HepG2 (cell line): ENCODE measurements at regions not wholly inside any gene's neighbourhood (a gene's known extent, or its start where the extent isn't known, plus 50 kb on each side); places are given as distances from the start of the nearest gene placed in this dataset.

Experiments
- ATAC-seq: fragments of 200-7000 bp; cut with Tn5 transposase; 3 replicates; pipeline ENCODE4 v1.9.1; 2020; ENCODE audit warnings: mild to moderate bottlenecking, moderate library complexity
- BruUV-seq: library from RNA; stranded (reverse); fragments of 400-500 nt; replicated peaks from 2 replicates; lab custom pipeline; 2021; lab: Mats Ljungman, UMichigan
- CTCF ChIA-PET: fragments of 300-600 bp; formaldehyde crosslinking; extraction: SDS; loops from one replicate; lab custom pipeline; 2021; ENCODE audit warnings: low total read pairs, inconsistent platforms, low intra/inter-chr PET ratio; lab: Yijun Ruan, JAX
- POLR2A ChIA-PET: fragments of 350-600 bp; sonication (Branson Sonifier 250); formaldehyde crosslinking; loops from one replicate; lab custom pipeline; 2020; ENCODE audit warnings: antibody characterized with exemption, inconsistent platforms; lab: Yijun Ruan, JAX
- DNase-seq: peaks from one replicate; pipeline ENCODE4 v3.0.0-alpha.2; 2015; ENCODE audit warnings: low spot score
- FAIRE-seq: peaks from 3 replicates; lab custom pipeline; 2011; peaks lifted over from hg19 to GRCh38; lab: Jason Lieb, UNC
- H2AFZ ChIP-seq: one replicate; pipeline ENCODE4 v1.6.1; 2011; ENCODE audit warnings: low read length, inconsistent platforms
- H3K27ac ChIP-seq: fragments of 300-600 bp; 3 replicates; pipeline ENCODE4 v1.8.0; 2011; ENCODE audit warnings: mixed run types, mild to moderate bottlenecking, mixed read lengths, low read length, inconsistent platforms; ENCODE audit not compliant: insufficient read depth; ENCODE audit errors: extremely low read length
- H3K27me3 ChIP-seq, 2 experiments: fragments of 200-600 bp in 1 of 2; 2 replicates in 1 of 2; 3 replicates in 1 of 2; pipeline versions ENCODE4 v1.6.0 to v1.8.0; 2011; ENCODE audit warnings: low read length in 2 of 2, mild to moderate bottlenecking in 2 of 2, moderate library complexity in 2 of 2, inconsistent platforms in 1 of 2; ENCODE audit not compliant: insufficient read depth in 2 of 2, control insufficient read depth in 1 of 2
- H3K36me3 ChIP-seq, 2 experiments: fragments of 200-600 bp in 1 of 2; replicated peaks in 1 of 2; 2 replicates in 1 of 2; 3 replicates in 1 of 2; pipeline versions ENCODE4 v1.5.1 to v1.8.0; 2011; ENCODE audit warnings: low read length in 2 of 2, inconsistent platforms in 1 of 2; ENCODE audit not compliant: insufficient read depth in 2 of 2, control insufficient read depth in 1 of 2
- H3K4me1 ChIP-seq: 2 replicates; pipeline ENCODE4 v1.5.1; 2012; ENCODE audit warnings: low read length, inconsistent platforms; ENCODE audit not compliant: insufficient read depth
- H3K4me2 ChIP-seq: 2 replicates; pipeline ENCODE4 v1.6.0; 2011; ENCODE audit warnings: low read depth, low read length, inconsistent platforms
- H3K4me3 ChIP-seq, 3 experiments: fragments of 200-600 bp in 1 of 3; sonication (generic), shearing (Covaris generic) in 1 of 3; replicated peaks in 1 of 3; 2 replicates each; pipeline ENCODE4 v1.5.1; 2011 to 2016; ENCODE audit warnings: low read length in 3 of 3, inconsistent platforms in 2 of 3, low read depth in 2 of 3, mild to moderate bottlenecking in 2 of 3, control low read depth in 1 of 3, mixed read lengths in 1 of 3; ENCODE audit not compliant: insufficient read depth in 1 of 3
- H3K79me2 ChIP-seq: one replicate; pipeline ENCODE4 v1.6.1; 2011; ENCODE audit warnings: low read length, inconsistent platforms; ENCODE audit not compliant: insufficient read depth
- H3K9ac ChIP-seq: 2 replicates; pipeline ENCODE4 v1.6.0; 2011; ENCODE audit warnings: mild to moderate bottlenecking, low read depth, low read length, inconsistent platforms; ENCODE audit not compliant: insufficient read depth
- H3K9me3 ChIP-seq: 2 replicates; pipeline ENCODE4 v1.5.1; 2012; ENCODE audit warnings: mild to moderate bottlenecking, low read length
- H4K20me1 ChIP-seq: 2 replicates; pipeline ENCODE4 v1.6.0; 2011; ENCODE audit warnings: inconsistent platforms, mild to moderate bottlenecking, low read length, moderate library complexity; ENCODE audit not compliant: insufficient read depth
- CEBPB ChIP-seq: IDR thresholded peaks from 2 replicates; pipeline ENCODE4 v1.6.1; 2011; ENCODE audit warnings: low read depth, low read length, improper control_type of control experiment, borderline replicate concordance
- PRPF4 ChIP-seq: fragments of 200-400 bp; formaldehyde crosslinking; IDR thresholded peaks from 2 replicates; pipeline ENCODE4 v1.6.1; 2016; ENCODE audit warnings: low read length, low read depth; ENCODE audit not compliant: poor library complexity, severe bottlenecking
- SETDB1 ChIP-seq: sonication (generic); formaldehyde crosslinking; IDR thresholded peaks from 2 replicates; pipeline ENCODE4 v1.5.1; 2020; ENCODE audit warnings: missing genetic modification reagents, mild to moderate bottlenecking, borderline replicate concordance
- SRSF4 ChIP-seq: fragments of 200-400 bp; formaldehyde crosslinking; IDR thresholded peaks from one replicate; pipeline ENCODE4 v1.6.1; 2018; ENCODE audit warnings: mild to moderate bottlenecking, low read depth, low read length, moderate library complexity; ENCODE audit not compliant: poor library complexity, severe bottlenecking
- TEAD3 ChIP-seq: optimal IDR thresholded peaks from 2 replicates; pipeline ENCODE3; 2016; ENCODE audit warnings: borderline replicate concordance
- TGIF2 ChIP-seq: IDR thresholded peaks from 2 replicates; pipeline ENCODE4 v1.6.1; 2016; ENCODE audit warnings: control low read depth, missing compliant biosample characterization
- U2AF2 ChIP-seq: fragments of 200-400 bp; formaldehyde crosslinking; IDR thresholded peaks from 2 replicates; pipeline ENCODE4 v1.6.1; 2017; ENCODE audit warnings: low read depth, mild to moderate bottlenecking, low read length
- ZNF350 ChIP-seq: sonication (generic); formaldehyde crosslinking; IDR thresholded peaks from 2 replicates; pipeline ENCODE4 v1.4.0; 2020; ENCODE audit warnings: mild to moderate bottlenecking, low read depth, missing genetic modification reagents, borderline replicate concordance
- in situ Hi-C: cut with HindIII; loops from 2 replicates; pipeline ENCODE4 v1.10.0; 2017; ENCODE audit warnings: low pct_unique_long_range_greater_than_20kb; ENCODE audit not compliant: extremely low pct_ligation_motif_present
- intact Hi-C: fragments of 100-400 bp; cut with micrococcal nuclease; formaldehyde crosslinking; loops from one replicate; pipeline ENCODE4 v1.10.0; 2022; ENCODE audit not compliant: unreplicated experiment
- TF ChIP-seq, protein P1 (sequence below): sonication (generic); formaldehyde crosslinking; IDR thresholded peaks from 2 replicates; pipeline ENCODE4 v1.5.0; 2020; ENCODE audit warnings: missing genetic modification reagents
- TF ChIP-seq, protein P2 (sequence below): sonication (generic); formaldehyde crosslinking; IDR thresholded peaks from 2 replicates; pipeline ENCODE4 v1.8.0; 2022; ENCODE audit warnings: low read depth, missing genetic modification reagents
- TF ChIP-seq, protein P3 (sequence below): sonication (generic); formaldehyde crosslinking; IDR thresholded peaks from 2 replicates; pipeline ENCODE4 v1.9.0; 2022; ENCODE audit warnings: low read depth, missing genetic modification reagents

DNA sequence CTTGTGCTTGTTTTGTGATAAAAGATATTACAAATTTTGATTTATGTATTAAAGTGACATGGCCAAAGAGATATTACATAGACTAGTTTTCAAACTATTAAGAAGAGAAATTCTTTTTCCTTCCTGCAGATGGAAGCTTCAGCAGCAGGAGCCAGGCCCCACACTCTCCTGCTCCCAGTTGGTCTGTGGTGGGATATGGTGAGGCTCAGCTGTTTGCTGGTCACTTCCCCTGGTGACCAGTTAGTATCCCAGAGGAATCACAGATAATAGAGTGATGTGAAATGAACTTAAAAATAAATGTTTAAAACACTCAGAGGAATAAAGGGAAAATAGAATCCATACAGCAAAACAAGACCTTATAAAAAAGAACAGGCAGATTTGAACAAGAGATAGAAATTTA is 154.7 kb downstream of the KTN1 start:
- Histone ChIP-seq H3K27me3 (no peaks in the 10 kb centered on the region), H3K9me3 (no peaks in the 10 kb centered on the region), H3K4me1 (no peaks in the 10 kb centered on the region), H3K9ac (no peak overlapping the region), H3K4me3 (no peak overlapping the region), H3K27ac (no peak overlapping the region), H3K36me3 (no peaks in the 10 kb centered on the region), H2AFZ (no peak overlapping the region), H4K20me1 (no peaks in the 10 kb centered on the region), H3K79me2 (no peaks in the 10 kb centered on the region), H3K4me2 (no peak overlapping the region)
- ATAC-seq (no peak), FAIRE-seq (no peak), DNase-seq (no peak)
- intact Hi-C loops: loop anchor here (10.0 kb wide), 2 partner anchors 610 to 740 kb away; no protein-coding TSS in a partner anchor
- CTCF ChIA-PET: no interaction called here
- in situ Hi-C loops: no loop called here
- no TSS peak for BruUV-seq
- no peak for TF ChIP-seq ZNF350 (CRISPR knock-in tag)
- TF ChIP-seq, protein P1, sequence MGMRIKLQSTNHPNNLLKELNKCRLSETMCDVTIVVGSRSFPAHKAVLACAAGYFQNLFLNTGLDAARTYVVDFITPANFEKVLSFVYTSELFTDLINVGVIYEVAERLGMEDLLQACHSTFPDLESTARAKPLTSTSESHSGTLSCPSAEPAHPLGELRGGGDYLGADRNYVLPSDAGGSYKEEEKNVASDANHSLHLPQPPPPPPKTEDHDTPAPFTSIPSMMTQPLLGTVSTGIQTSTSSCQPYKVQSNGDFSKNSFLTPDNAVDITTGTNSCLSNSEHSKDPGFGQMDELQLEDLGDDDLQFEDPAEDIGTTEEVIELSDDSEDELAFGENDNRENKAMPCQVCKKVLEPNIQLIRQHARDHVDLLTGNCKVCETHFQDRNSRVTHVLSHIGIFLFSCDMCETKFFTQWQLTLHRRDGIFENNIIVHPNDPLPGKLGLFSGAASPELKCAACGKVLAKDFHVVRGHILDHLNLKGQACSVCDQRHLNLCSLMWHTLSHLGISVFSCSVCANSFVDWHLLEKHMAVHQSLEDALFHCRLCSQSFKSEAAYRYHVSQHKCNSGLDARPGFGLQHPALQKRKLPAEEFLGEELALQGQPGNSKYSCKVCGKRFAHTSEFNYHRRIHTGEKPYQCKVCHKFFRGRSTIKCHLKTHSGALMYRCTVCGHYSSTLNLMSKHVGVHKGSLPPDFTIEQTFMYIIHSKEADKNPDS (CRISPR knock-in tag): no peak
- no peak for TF ChIP-seq TEAD3
- no peak for TF ChIP-seq CEBPB
- TF ChIP-seq TGIF2 (CRISPR knock-in tag): no peak
- TF ChIP-seq, protein P2, sequence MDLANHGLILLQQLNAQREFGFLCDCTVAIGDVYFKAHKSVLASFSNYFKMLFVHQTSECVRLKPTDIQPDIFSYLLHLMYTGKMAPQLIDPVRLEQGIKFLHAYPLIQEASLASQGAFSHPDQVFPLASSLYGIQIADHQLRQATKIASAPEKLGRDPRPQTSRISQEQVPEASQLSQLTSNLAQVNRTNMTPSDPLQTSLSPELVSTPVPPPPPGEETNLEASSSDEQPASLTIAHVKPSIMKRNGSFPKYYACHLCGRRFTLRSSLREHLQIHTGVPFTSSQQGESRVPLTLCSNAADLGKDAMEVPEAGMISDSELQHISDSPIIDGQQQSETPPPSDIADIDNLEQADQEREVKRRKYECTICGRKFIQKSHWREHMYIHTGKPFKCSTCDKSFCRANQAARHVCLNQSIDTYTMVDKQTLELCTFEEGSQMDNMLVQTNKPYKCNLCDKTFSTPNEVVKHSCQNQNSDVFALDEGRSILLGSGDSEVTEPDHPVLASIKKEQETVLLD (CRISPR knock-in tag): no peak
- TF ChIP-seq SRSF4: no peak
- TF ChIP-seq SETDB1 (CRISPR knock-in tag): no peak
- TF ChIP-seq, protein P3, sequence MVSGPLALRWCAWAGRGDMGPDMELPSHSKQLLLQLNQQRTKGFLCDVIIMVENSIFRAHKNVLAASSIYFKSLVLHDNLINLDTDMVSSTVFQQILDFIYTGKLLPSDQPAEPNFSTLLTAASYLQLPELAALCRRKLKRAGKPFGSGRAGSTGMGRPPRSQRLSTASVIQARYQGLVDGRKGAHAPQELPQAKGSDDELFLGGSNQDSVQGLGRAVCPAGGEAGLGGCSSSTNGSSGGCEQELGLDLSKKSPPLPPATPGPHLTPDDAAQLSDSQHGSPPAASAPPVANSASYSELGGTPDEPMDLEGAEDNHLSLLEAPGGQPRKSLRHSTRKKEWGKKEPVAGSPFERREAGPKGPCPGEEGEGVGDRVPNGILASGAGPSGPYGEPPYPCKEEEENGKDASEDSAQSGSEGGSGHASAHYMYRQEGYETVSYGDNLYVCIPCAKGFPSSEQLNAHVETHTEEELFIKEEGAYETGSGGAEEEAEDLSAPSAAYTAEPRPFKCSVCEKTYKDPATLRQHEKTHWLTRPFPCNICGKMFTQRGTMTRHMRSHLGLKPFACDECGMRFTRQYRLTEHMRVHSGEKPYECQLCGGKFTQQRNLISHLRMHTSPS: no peak
- TF ChIP-seq PRPF4: no peak
- no peak for TF ChIP-seq U2AF2
- POLR2A ChIA-PET: no interaction called here
